SK-N-SH (cell line): ENCODE measurements at regions not wholly inside any gene's neighbourhood (a gene's known extent, or its start where the extent isn't known, plus 50 kb on each side); places are given as distances from the start of the nearest gene placed in this dataset.

Source experiments
- CTCF ChIA-PET: fragments of 300-600, 350-600 bp; formaldehyde crosslinking; extraction: SDS; loops from one replicate; lab custom pipeline; 2021; lab: Yijun Ruan, JAX
- POLR2A ChIA-PET: fragments of 350-600 bp; sonication (Branson Sonifier 250); formaldehyde crosslinking; extraction: SDS; loops from one replicate; lab custom pipeline; 2020; ENCODE audit warnings: antibody characterized with exemption, inconsistent platforms; lab: Yijun Ruan, JAX
- DNase-seq: peaks from one replicate; pipeline ENCODE4 v3.0.0; 2012
- H2AFZ ChIP-seq: fragments of 200-600 bp; sonication (generic); 2 replicates; pipeline ENCODE4 v1.8.1; 2016; ENCODE audit warnings: antibody characterized with exemption, mild to moderate bottlenecking, low read depth
- H3F3A ChIP-seq: fragments of 200-600 bp; sonication (generic); replicated peaks from 2 replicates; pipeline ENCODE3; 2016; ENCODE audit warnings: antibody characterized with exemption, mild to moderate bottlenecking; ENCODE audit not compliant: insufficient read depth
- H3K27ac ChIP-seq, 2 experiments: fragments of 200-500 bp in 1 of 2; fragments of 200-600 bp in 1 of 2; sonication (Bioruptor generic) in 1 of 2; sonication (generic), shearing (Covaris generic) in 1 of 2; 2 replicates each; pipeline versions ENCODE4 v1.5.1 to v1.6.1; 2014 to 2016; ENCODE audit warnings: low read depth in 2 of 2, inconsistent platforms in 1 of 2, low read length in 1 of 2, mild to moderate bottlenecking in 1 of 2, mixed read lengths in 1 of 2
- H3K27me3 ChIP-seq: fragments of 200-600 bp; sonication (generic), shearing (Covaris generic); 2 replicates; pipeline ENCODE4 v1.6.1; 2016; ENCODE audit warnings: mixed run types; ENCODE audit not compliant: insufficient read depth
- H3K36me3 ChIP-seq, 2 experiments: fragments of 200-500 bp in 1 of 2; fragments of 200-600 bp in 1 of 2; sonication (Bioruptor generic) in 1 of 2; sonication (generic) in 1 of 2; replicated peaks in 1 of 2; 2 replicates each; pipeline versions ENCODE3 to v1.5.1; 2014 to 2016; ENCODE audit warnings: low read length in 1 of 2, mild to moderate bottlenecking in 1 of 2; ENCODE audit not compliant: insufficient read depth in 2 of 2, control insufficient read depth in 1 of 2
- H3K4me1 ChIP-seq, 2 experiments: fragments of 200-500 bp in 1 of 2; fragments of 200-600 bp in 1 of 2; sonication (Bioruptor generic) in 1 of 2; sonication (generic), shearing (Covaris generic) in 1 of 2; 2 replicates each; pipeline versions ENCODE4 v1.5.1 to v1.6.1; 2014 to 2016; ENCODE audit warnings: low read depth in 1 of 2, low read length in 1 of 2, mixed run types in 1 of 2; ENCODE audit not compliant: insufficient read depth in 2 of 2, control insufficient read depth in 1 of 2
- H3K4me2 ChIP-seq: fragments of 200-600 bp; sonication (generic), shearing (Covaris generic); 2 replicates; pipeline ENCODE4 v1.6.1; 2017; ENCODE audit warnings: mixed run types
- H3K4me3 ChIP-seq, 2 experiments: fragments of 200-500 bp in 1 of 2; fragments of 200-600 bp in 1 of 2; sonication (Bioruptor generic) in 1 of 2; sonication (generic), shearing (Covaris generic) in 1 of 2; 2 replicates each; pipeline versions ENCODE4 v1.5.1 to v1.8.1; 2014 to 2016; ENCODE audit warnings: low read depth in 2 of 2, inconsistent platforms in 1 of 2, low read length in 1 of 2, mild to moderate bottlenecking in 1 of 2, mixed read lengths in 1 of 2, moderate library complexity in 1 of 2
- H3K79me2 ChIP-seq: fragments of 200-600 bp; sonication (generic); 2 replicates; pipeline ENCODE4 v1.8.1; 2017; ENCODE audit warnings: mild to moderate bottlenecking; ENCODE audit not compliant: insufficient read depth
- H3K9ac ChIP-seq: fragments of 200-600 bp; sonication (generic); 2 replicates; pipeline ENCODE4 v1.6.1; 2017; ENCODE audit warnings: mixed run types
- H3K9me2 ChIP-seq: fragments of 200-600 bp; sonication (generic); 2 replicates; pipeline ENCODE4 v1.6.1; 2017; ENCODE audit warnings: mixed run types
- H3K9me3 ChIP-seq: fragments of 200-600 bp; sonication (generic); 2 replicates; pipeline ENCODE4 v1.6.1; 2017; ENCODE audit warnings: mixed run types, mild to moderate bottlenecking, moderate library complexity
- H4K20me1 ChIP-seq: fragments of 200-600 bp; sonication (generic); 2 replicates; pipeline ENCODE4 v1.6.1; 2017; ENCODE audit warnings: mild to moderate bottlenecking, mixed run types; ENCODE audit not compliant: insufficient read depth
- CHD2 ChIP-seq: fragments of 150-350 bp; IDR thresholded peaks from 2 replicates; pipeline ENCODE4 v1.6.1; 2018; ENCODE audit warnings: low read length; ENCODE audit not compliant: partially characterized antibody
- ELF1 ChIP-seq: IDR thresholded peaks from 2 replicates; pipeline ENCODE4 v1.4.0; 2012
- EP300 ChIP-seq, 2 experiments: IDR thresholded peaks; 2 replicates each; pipeline versions ENCODE4 v1.4.0 to v1.6.1; 2012; ENCODE audit warnings: borderline replicate concordance in 1 of 2, low read depth in 1 of 2, low read length in 1 of 2
- FOSL2 ChIP-seq: IDR thresholded peaks from 2 replicates; pipeline ENCODE4 v1.4.0; 2012; ENCODE audit warnings: low read depth, mild to moderate bottlenecking, moderate library complexity, borderline replicate concordance
- FOXM1 ChIP-seq: IDR thresholded peaks from 2 replicates; pipeline ENCODE4 v1.4.0; 2012; ENCODE audit warnings: low read depth, mild to moderate bottlenecking
- GATA2 ChIP-seq: sonication (generic); formaldehyde crosslinking; IDR thresholded peaks from 2 replicates; pipeline ENCODE4 v1.5.0; 2020; ENCODE audit warnings: mild to moderate bottlenecking, missing genetic modification reagents
- IRF3 ChIP-seq: fragments of 150-350 bp; IDR thresholded peaks from 2 replicates; pipeline ENCODE4 v1.6.1; 2016; ENCODE audit warnings: mild to moderate bottlenecking, low read depth, low read length
- MEF2A ChIP-seq: IDR thresholded peaks from 2 replicates; pipeline ENCODE4 v1.4.0; 2012; ENCODE audit warnings: low read depth, borderline replicate concordance
- NRF1 ChIP-seq: IDR thresholded peaks from 2 replicates; pipeline ENCODE4 v1.6.1; 2012; ENCODE audit warnings: low read depth, mild to moderate bottlenecking, low read length
- RCOR1 ChIP-seq: fragments of 150-350 bp; IDR thresholded peaks from 2 replicates; pipeline ENCODE4 v1.6.1; 2017; ENCODE audit warnings: antibody characterized with exemption, low read length
- RFX5 ChIP-seq: IDR thresholded peaks from 2 replicates; pipeline ENCODE4 v1.6.1; 2012; ENCODE audit warnings: mild to moderate bottlenecking, improper control_type of control experiment, low read length
- RXRA ChIP-seq: IDR thresholded peaks from 2 replicates; pipeline ENCODE4 v1.4.0; 2012; ENCODE audit warnings: low read depth, mild to moderate bottlenecking, borderline replicate concordance
- SIN3A ChIP-seq: IDR thresholded peaks from 2 replicates; pipeline ENCODE4 v1.6.1; 2012; ENCODE audit warnings: low read depth, mild to moderate bottlenecking, low read length, moderate library complexity, borderline replicate concordance
- TAF1 ChIP-seq: IDR thresholded peaks from 2 replicates; pipeline ENCODE4 v1.6.1; 2012; ENCODE audit warnings: low read depth, mild to moderate bottlenecking, low read length, moderate library complexity, borderline replicate concordance
- TCF12 ChIP-seq: IDR thresholded peaks from 2 replicates; pipeline ENCODE4 v1.4.0; 2012
- TEAD4 ChIP-seq: IDR thresholded peaks from 2 replicates; pipeline ENCODE4 v1.4.0; 2012; ENCODE audit warnings: mild to moderate bottlenecking, borderline replicate concordance; ENCODE audit not compliant: insufficient read depth
- USF2 ChIP-seq: fragments of 150-350 bp; IDR thresholded peaks from 2 replicates; pipeline ENCODE4 v1.6.1; 2017; ENCODE audit warnings: antibody characterized with exemption, low read length, low read depth, borderline replicate concordance
- YY1 ChIP-seq: IDR thresholded peaks from 2 replicates; pipeline ENCODE4 v1.4.0; 2012; ENCODE audit warnings: low read depth, mild to moderate bottlenecking
- WGBS: methylation state at CpG from one replicate; pipeline ENCODE4 v1.1.6; 2017; ENCODE audit warnings: low lambda C conversion rate; 5-methylcytosine and 5-hydroxymethylcytosine counted together

- Histone ChIP-seq H3K9me3 (no peaks in the 10 kb centered on the region), H3K4me2 (no peak overlapping the region), H3F3A (no peaks in the 10 kb centered on the region), H3K4me3 (no peak overlapping the region), H3K9ac (no peak overlapping the region), H3K27ac (no peak overlapping the region), H2AFZ (no peak overlapping the region), H3K9me2 (no peaks in the 10 kb centered on the region), H3K79me2 (no peaks in the 10 kb centered on the region), H3K4me1 (peaks cover 0 to 3% of the 10 kb centered on the region in 2 experiments; a peak in 1 of 4 replicates), H3K27me3 (0 out of 2 replicates have a peak, but pooled peaks cover 6% of the 10 kb centered on the region), H3K36me3 (no peaks in the 10 kb centered on the region), H4K20me1 (no peaks in the 10 kb centered on the region)
- ChIA-PET CTCF (no interaction called here), POLR2A (no interaction called here)
- TF ChIP-seq IRF3 (no peak), TEAD4 (no peak), YY1 (no peak), RXRA (no peak), GATA2 (CRISPR knock-in tag) (no peak), MEF2A (no peak), TCF12 (no peak), FOXM1 (no peak), RCOR1 (no peak), EP300 (IDR thresholded peaks at IDR 0.05; ENCODE audit: borderline replicate concordance in 1 of 2, low read depth in 1 of 2, low read length in 1 of 2) (no peak)
- DNase-seq: no peak
- WGBS: 20% methylated on average over 16 of the region's 25 CpGs
These were observed 501.9 kb downstream of the BRD1 start for GRCh38 chr22:49325531-49326395.

- 0 out of 2 replicates have a peak, but pooled peaks cover 6% of the 10 kb centered on the region for H3K27me3 ChIP-seq
- TF ChIP-seq IRF3: no peak
- TF ChIP-seq GATA2 (CRISPR knock-in tag): no peak
- no peak for TF ChIP-seq TEAD4
- no peak for TF ChIP-seq ELF1
- TF ChIP-seq RCOR1: no peak
- no peak for TF ChIP-seq RXRA
- TF ChIP-seq FOSL2: no peak
- no peak for TF ChIP-seq CHD2
- no peak for TF ChIP-seq RFX5
- TF ChIP-seq YY1: no peak
- no peak for TF ChIP-seq TAF1
- no peak for TF ChIP-seq NRF1
- no peak for TF ChIP-seq USF2
- TF ChIP-seq EP300 (IDR thresholded peaks at IDR 0.05; ENCODE audit: borderline replicate concordance in 1 of 2, low read depth in 1 of 2, low read length in 1 of 2): no peak
- no peak for TF ChIP-seq SIN3A
- TF ChIP-seq, all 33 proteins: peak for 0
- Histone ChIP-seq H3K4me2 (no peak overlapping the region), H3K27ac (no peak overlapping the region), H3K4me1 (peaks cover 0 to 3% of the 10 kb centered on the region in 2 experiments; a peak in 1 of 4 replicates), H3K79me2 (no peaks in the 10 kb centered on the region), H3F3A (no peaks in the 10 kb centered on the region), H3K9me3 (no peaks in the 10 kb centered on the region), H2AFZ (no peak overlapping the region), H3K9ac (no peak overlapping the region), H3K36me3 (no peaks in the 10 kb centered on the region), H4K20me1 (no peaks in the 10 kb centered on the region), H3K4me3 (no peak overlapping the region), H3K9me2 (no peaks in the 10 kb centered on the region)
- ChIA-PET POLR2A (no interaction called here), CTCF (no interaction called here)
- peak; percentile 5 for DNase-seq
- 43% methylated on average over 22 of the region's 29 CpGs for WGBS
These were observed 502.9 kb downstream of the BRD1 start for GRCh38 chr22:49324527-49325491.
